GM06990 (cell line): ENCODE measurements at regions not wholly inside any gene's neighbourhood (a gene's known extent, or its start where the extent isn't known, plus 50 kb on each side); places are given as distances from the start of the nearest gene placed in this dataset.

ENCODE experiments used
- DNase-seq: peaks from one replicate; pipeline ENCODE4 v3.0.0-alpha.2; 2011; ENCODE audit not compliant: insufficient read length; ENCODE audit errors: extremely low read depth
- H3K27me3 ChIP-seq: replicated peaks from 2 replicates; pipeline ENCODE4 v1.6.0; 2011; ENCODE audit warnings: low read length; ENCODE audit not compliant: control insufficient read depth, insufficient read depth
- H3K36me3 ChIP-seq: 2 replicates; pipeline ENCODE4 v1.5.1; 2011; ENCODE audit warnings: low read length; ENCODE audit not compliant: control insufficient read depth, insufficient read depth
- H3K4me3 ChIP-seq: replicated peaks from 2 replicates; pipeline ENCODE4 v1.5.1; 2011; ENCODE audit warnings: low read depth, mild to moderate bottlenecking, control low read depth, low read length
- CTCF ChIP-seq: IDR thresholded peaks from 2 replicates; pipeline ENCODE4 v1.5.1; 2011; ENCODE audit warnings: low read length, control low read depth, mild to moderate bottlenecking, inconsistent platforms; ENCODE audit not compliant: insufficient read depth, poor library complexity, severe bottlenecking

GRCh38 chr1:227449051-227449450 is 114.3 kb upstream of the ZNF678 start:
- Histone ChIP-seq H3K27me3 (no peaks in the 10 kb centered on the region; the same call in 1 of the 2 replicates), H3K4me3 (no peak overlapping the region), H3K36me3 (no peaks in the 10 kb centered on the region)
- no peak for DNase-seq
- TF ChIP-seq CTCF, result peak; percentile 58

GRCh38 chr1:227447531-227447990 is 115.8 kb upstream of the ZNF678 start:
- no peaks in the 10 kb centered on the region; the same call in 1 of the 2 replicates for H3K27me3 ChIP-seq
- H3K36me3 ChIP-seq, result no peaks in the 10 kb centered on the region
- no peak overlapping the region for H3K4me3 ChIP-seq
- no peak for DNase-seq
- no peak for TF ChIP-seq CTCF

- no peak for TF ChIP-seq CTCF
- Histone ChIP-seq H3K4me3 (no peak overlapping the region), H3K27me3 (no peaks in the 10 kb centered on the region), H3K36me3 (no peaks in the 10 kb centered on the region)
- DNase-seq, result no peak
Measured at GRCh38 chr1:227445746-227446145, 117.6 kb upstream of the ZNF678 start.

GRCh38 chr1:227445092-227445674 is 118.2 kb upstream of the ZNF678 start:
- TF ChIP-seq CTCF, result no peak

GRCh38 chr1:227440182-227440581 is 121.9 kb upstream of the CDC42BPA start:
- DNase-seq, result no peak
- TF ChIP-seq CTCF, result no peak
- Histone ChIP-seq H3K4me3 (no peak overlapping the region), H3K36me3 (no peaks in the 10 kb centered on the region), H3K27me3 (no peaks in the 10 kb centered on the region)

More at GRCh38 chr1:227445092-227445674, 118.2 kb upstream of the ZNF678 start:
- DNase-seq, result no peak
- H3K4me3 ChIP-seq, result no peak overlapping the region
- no peaks in the 10 kb centered on the region for H3K27me3 ChIP-seq
- no peaks in the 10 kb centered on the region for H3K36me3 ChIP-seq
